Epithelial cell of esophagus (primary cell): ENCODE measurements at regions not wholly inside any gene's neighbourhood (a gene's known extent, or its start where the extent isn't known, plus 50 kb on each side); places are given as distances from the start of the nearest gene placed in this dataset.

Experiments used
- DNase-seq: peaks from one replicate; pipeline ENCODE4 v3.0.0; 2010; ENCODE audit warnings: low read depth
- H3K4me3 ChIP-seq: 2 replicates; pipeline ENCODE4 v1.5.1; 2011; ENCODE audit warnings: mild to moderate bottlenecking, low read length, control low read depth
- TF ChIP-seq, protein P1 (sequence below): IDR thresholded peaks from 2 replicates; pipeline ENCODE4 v1.5.1; 2011; ENCODE audit warnings: low read depth, mild to moderate bottlenecking, low read length, control low read depth, inconsistent platforms; ENCODE audit not compliant: insufficient read depth; ENCODE audit errors: missing control alignments

DNA sequence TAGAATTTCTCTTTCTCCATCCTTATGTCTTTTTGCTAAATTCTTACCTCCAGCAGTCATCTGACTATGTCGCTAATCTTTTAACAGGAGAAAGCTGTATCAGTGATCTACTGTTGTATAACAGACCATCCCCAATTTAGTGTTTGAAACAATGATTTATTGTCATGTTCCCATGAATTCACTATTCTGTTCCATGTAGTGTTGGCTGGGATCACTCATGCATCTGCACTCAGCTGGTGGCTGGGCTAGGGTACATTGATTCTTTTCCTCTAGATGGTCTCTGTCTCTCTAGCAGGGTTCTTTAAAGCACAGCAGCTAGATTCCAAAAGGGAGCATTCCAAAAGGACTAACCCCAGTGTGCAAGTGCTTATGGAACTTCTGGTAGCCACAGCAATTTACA is 184.2 kb upstream of the FANCL start:
- no peak overlapping the region for H3K4me3 ChIP-seq
- DNase-seq = no peak
- TF ChIP-seq, protein P1, sequence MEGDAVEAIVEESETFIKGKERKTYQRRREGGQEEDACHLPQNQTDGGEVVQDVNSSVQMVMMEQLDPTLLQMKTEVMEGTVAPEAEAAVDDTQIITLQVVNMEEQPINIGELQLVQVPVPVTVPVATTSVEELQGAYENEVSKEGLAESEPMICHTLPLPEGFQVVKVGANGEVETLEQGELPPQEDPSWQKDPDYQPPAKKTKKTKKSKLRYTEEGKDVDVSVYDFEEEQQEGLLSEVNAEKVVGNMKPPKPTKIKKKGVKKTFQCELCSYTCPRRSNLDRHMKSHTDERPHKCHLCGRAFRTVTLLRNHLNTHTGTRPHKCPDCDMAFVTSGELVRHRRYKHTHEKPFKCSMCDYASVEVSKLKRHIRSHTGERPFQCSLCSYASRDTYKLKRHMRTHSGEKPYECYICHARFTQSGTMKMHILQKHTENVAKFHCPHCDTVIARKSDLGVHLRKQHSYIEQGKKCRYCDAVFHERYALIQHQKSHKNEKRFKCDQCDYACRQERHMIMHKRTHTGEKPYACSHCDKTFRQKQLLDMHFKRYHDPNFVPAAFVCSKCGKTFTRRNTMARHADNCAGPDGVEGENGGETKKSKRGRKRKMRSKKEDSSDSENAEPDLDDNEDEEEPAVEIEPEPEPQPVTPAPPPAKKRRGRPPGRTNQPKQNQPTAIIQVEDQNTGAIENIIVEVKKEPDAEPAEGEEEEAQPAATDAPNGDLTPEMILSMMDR = no peak

DNA sequence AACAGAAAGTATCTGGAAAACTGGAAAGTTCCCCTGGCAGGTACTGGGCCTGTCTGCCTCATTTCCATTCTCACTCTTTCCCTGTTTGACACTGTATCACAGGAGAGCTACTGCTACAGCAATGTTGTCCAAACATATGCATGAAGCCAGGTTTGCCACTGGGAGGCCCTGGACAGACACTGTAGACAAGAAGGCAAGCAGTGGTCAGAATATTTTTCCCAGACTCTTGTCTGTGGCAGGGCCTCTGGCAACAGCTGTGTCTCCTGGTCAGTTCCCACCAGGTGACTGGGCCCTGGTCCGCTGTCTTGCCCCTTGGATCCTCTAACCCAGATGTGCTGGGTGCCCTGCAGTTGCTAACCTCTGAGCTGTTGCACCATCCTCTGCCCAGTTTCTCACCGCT is 178.9 kb upstream of the FANCL start:
- DNase-seq = no peak
- H3K4me3 ChIP-seq = no peak overlapping the region
- TF ChIP-seq, protein P1 = no peak

DNA sequence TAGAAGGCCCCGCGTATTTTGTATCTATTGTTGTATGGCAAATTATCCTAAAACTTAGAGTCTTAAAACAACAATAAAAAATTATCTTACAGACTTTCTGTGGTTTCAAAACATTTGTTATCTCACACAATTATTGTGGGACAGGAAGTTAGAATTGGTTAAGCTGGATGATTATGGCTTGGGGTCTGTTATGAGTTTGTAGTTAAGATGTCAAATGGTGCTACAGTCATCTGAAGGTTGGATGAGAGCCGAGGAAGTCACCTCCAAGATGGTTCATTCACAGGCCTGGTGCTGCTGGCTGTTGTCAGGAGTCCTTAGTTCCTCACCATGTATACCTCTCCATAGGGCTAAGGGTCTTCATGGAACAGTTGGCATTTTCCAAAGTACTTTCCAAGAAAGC is 175.6 kb upstream of the FANCL start:
- TF ChIP-seq, protein P1 = no peak
- DNase-seq = no peak
- H3K4me3 ChIP-seq = no peak overlapping the region

DNA sequence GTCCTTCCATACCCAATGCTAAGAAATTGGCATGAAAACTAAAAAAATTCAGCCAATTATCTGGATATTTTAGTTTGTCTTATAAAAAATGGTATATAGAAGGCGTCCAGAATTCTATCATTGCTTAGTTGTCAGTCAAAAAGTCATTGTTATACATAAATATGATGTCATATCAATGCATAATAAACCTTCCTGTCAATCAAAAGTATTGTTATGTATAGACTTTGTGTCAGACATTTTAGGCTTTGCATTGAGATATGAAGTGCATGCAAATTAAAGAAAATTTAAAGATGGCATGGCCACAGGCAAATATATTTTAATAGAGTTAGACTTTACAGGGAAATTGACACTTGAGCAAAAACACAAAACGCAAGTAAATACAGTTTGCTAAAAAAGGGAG is 173.4 kb upstream of the FANCL start:
- no peak overlapping the region for H3K4me3 ChIP-seq
- no peak for DNase-seq
- TF ChIP-seq, protein P1 = no peak

DNA sequence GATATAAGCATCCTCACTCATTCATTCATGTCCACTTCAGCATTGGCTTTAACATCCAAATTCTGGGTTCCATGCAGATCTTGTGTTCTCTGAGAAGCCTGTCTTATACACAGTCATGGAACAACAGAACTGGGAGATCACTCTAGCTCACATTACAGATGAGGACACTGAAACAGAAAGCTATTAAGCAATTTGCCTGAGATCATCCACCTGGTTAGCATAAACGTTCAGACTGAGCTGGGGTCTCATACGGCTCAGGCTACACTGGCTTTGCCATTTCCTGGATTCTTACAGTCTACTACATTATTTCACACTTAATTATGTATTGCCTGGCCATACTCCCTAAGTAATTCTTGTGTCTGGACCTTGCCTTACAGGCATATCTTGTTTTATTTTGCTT is 169.4 kb upstream of the FANCL start:
- no peak overlapping the region for H3K4me3 ChIP-seq
- TF ChIP-seq, protein P1 = no peak
- DNase-seq = no peak

DNA sequence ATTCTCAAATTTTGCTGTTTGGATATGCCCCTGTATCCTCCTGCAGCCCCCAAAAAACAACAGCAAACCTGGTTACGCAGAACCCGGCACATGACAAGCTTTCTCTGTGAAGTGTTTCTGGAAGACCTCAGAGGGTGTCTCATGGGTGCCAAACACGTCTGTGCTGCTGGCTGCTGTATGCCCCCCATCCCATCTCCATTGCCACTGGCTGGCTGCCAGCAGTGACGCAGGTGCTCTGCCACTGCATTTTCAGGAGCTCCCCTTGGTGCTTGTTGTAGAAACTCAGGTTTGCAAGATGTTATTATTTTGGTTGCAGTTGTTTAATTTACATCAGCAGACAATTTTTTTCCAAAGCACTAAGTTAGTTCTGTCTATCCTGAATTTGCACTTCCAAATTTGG is 166.4 kb upstream of the FANCL start:
- TF ChIP-seq, protein P1 = no peak
- H3K4me3 ChIP-seq = no peak overlapping the region

DNA sequence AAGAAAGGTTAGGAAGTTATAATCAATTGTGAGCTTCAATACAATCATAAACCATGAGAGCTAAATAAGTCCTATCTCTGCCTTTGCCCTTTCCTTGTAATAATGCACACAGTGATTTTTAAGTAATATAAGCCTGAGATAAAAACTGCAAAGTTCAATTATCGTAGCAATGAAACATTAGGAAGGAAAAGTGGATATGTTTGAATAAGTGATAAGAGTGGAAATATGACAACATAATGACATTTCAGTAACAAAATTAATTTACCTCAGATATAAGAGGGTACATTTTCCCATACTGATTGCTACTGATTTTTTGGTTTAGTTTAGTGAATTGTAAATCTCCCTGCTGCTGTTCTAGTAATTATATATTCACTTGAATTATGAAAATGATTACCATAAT is 164.2 kb upstream of the FANCL start:
- TF ChIP-seq, protein P1 = no peak
- no peak overlapping the region for H3K4me3 ChIP-seq
- DNase-seq = no peak

More for the DNA sequence above, 166.4 kb upstream of the FANCL start:
- DNase-seq = no peak
